CD4-positive, alpha-beta T cell treated with Interleukin-6 at 100 ng/mL for 8 hours (primary cell): ENCODE measurements at regions not wholly inside any gene's neighbourhood (a gene's known extent, or its start where the extent isn't known, plus 50 kb on each side); places are given as distances from the start of the nearest gene placed in this dataset.

Experiments used
- DNase-seq: peaks from one replicate; pipeline ENCODE4 v3.0.0-alpha.2; 2020; ENCODE audit warnings: mixed read lengths, low spot score

- DNase-seq, result no peak
These were observed 73.7 kb downstream of the NAV1 start for GRCh38 chr1:201612645-201613044.

GRCh38 chr1:201614262-201615015 is 75.5 kb downstream of the NAV1 start:
- no peak for DNase-seq

GRCh38 chr1:201617157-201617556 is 78.2 kb downstream of the NAV1 start:
- no peak for DNase-seq

- DNase-seq, result no peak
These were observed 79.5 kb downstream of the NAV1 start for GRCh38 chr1:201618389-201618788.

GRCh38 chr1:201618905-201619304 is 80.0 kb downstream of the NAV1 start:
- no peak for DNase-seq

- DNase-seq, result no peak
These were observed 80.6 kb downstream of the NAV1 start for GRCh38 chr1:201619513-201619912.

GRCh38 chr1:201622353-201622752 is 83.4 kb downstream of the NAV1 start:
- no peak for DNase-seq

- DNase-seq, result no peak
These were observed 83.9 kb downstream of the NAV1 start for GRCh38 chr1:201622824-201623223.

GRCh38 chr1:201624741-201625225 is 85.9 kb downstream of the NAV1 start:
- DNase-seq, result no peak

GRCh38 chr1:201625226-201625761 is 86.4 kb downstream of the NAV1 start:
- DNase-seq, result no peak

GRCh38 chr1:201625851-201626251 is 86.9 kb downstream of the NAV1 start:
- no peak for DNase-seq

- DNase-seq, result no peak
These were observed 87.8 kb downstream of the NAV1 start for GRCh38 chr1:201626629-201627275.

- DNase-seq, result no peak
These were observed 89.6 kb downstream of the NAV1 start for GRCh38 chr1:201628490-201628889.

- DNase-seq, result no peak
These were observed 91.7 kb downstream of the NAV1 start for GRCh38 chr1:201630582-201630981.

GRCh38 chr1:201631037-201631436 is 92.1 kb downstream of the NAV1 start:
- DNase-seq, result no peak

- no peak for DNase-seq
These were observed 93.5 kb downstream of the NAV1 start for GRCh38 chr1:201632364-201632952.

- DNase-seq, result no peak
These were observed 94.4 kb downstream of the NAV1 start for GRCh38 chr1:201633297-201633696.

- no peak for DNase-seq
These were observed 94.9 kb downstream of the NAV1 start for GRCh38 chr1:201633811-201634210.

GRCh38 chr1:201634261-201634660 is 95.3 kb downstream of the NAV1 start:
- no peak for DNase-seq

GRCh38 chr1:201636097-201636496 is 97.2 kb downstream of the NAV1 start:
- DNase-seq, result no peak

- no peak for DNase-seq
These were observed 97.6 kb downstream of the NAV1 start for GRCh38 chr1:201636510-201636971.

- no peak for DNase-seq
These were observed 98.6 kb downstream of the NAV1 start for GRCh38 chr1:201637282-201638079.
